ENCODE measurements at regions not wholly inside any gene's neighbourhood (a gene's known extent, or its start where the extent isn't known, plus 50 kb on each side); places are given as distances from the start of the nearest gene placed in this dataset.
A peak's percentile ranks its signal among the peaks of the same experiment; 100 is the strongest.

- Histone ChIP-seq H3K36me3 (ENCODE audit: control insufficient read depth in 4 of 4, insufficient read depth in 4 of 4, low read length in 3 of 4) (no peaks in the 10 kb centered on the region), H3K9me3 (ENCODE audit: control extremely low read depth in 1 of 5, control insufficient read depth in 4 of 5, insufficient read depth in 2 of 5, low read depth in 1 of 5, low read length in 4 of 5) (no peaks in the 10 kb centered on the region), H3K27me3 (replicated peaks in 2 of 5; ENCODE audit: control insufficient read depth in 4 of 5, insufficient read depth in 5 of 5, low read length in 4 of 5) (no peaks in the 10 kb centered on the region), H3K27ac (ENCODE audit: insufficient read depth in 1 of 2, low read depth in 1 of 2, low read length in 2 of 2, poor library complexity in 1 of 2, severe bottlenecking in 2 of 2) (no peak overlapping the region), H3K4me1 (ENCODE audit: control extremely low read depth in 1 of 4, control insufficient read depth in 4 of 4, insufficient read depth in 4 of 4, low read length in 3 of 4) (no peaks in the 10 kb centered on the region), H3K4me3 (ENCODE audit: control insufficient read depth in 1 of 7, extremely low read depth in 1 of 7, insufficient read depth in 4 of 7, low read depth in 2 of 7, low read length in 6 of 7) (no peak overlapping the region)
- ChIA-PET POLR2A (no interaction called here), CTCF (no interaction called here)
- WGBS (ENCODE audit: insufficient coverage) = 100% methylated on average over 3 of the region's 5 CpGs
- DNase-seq = peak in 2 of 3 donors; percentile 2 to 5
Observed at GRCh38 chr20:11849976-11850670, 67.6 kb upstream of the BTBD3 start.

DNA sequence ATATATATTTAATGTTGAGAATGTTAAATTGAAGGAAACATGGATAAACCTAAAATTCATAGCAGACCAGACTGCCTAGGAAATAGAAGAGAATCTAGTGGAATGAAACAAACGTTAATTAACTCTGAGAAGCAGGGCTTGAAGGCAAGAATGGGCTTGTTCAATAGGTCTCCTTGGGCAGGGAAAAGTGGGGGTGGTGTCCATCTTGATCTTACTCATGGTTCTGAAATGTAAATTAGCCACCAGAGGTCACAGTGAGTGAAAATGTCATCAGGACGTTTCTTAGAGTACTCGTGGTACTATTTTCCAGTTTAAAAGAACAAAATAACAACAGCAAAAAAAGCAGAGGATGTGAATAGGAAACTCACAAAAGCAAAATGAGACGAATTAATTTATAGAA, 66.8 kb upstream of the BTBD3 start:
- POLR2A ChIA-PET = no interaction called here
- Histone ChIP-seq H3K4me3 (ENCODE audit: control insufficient read depth in 1 of 7, extremely low read depth in 1 of 7, insufficient read depth in 4 of 7, low read depth in 2 of 7, low read length in 6 of 7) (no peak overlapping the region), H3K36me3 (ENCODE audit: control insufficient read depth in 4 of 4, insufficient read depth in 4 of 4, low read length in 3 of 4) (no peaks in the 10 kb centered on the region), H3K9me3 (ENCODE audit: control extremely low read depth in 1 of 5, control insufficient read depth in 4 of 5, insufficient read depth in 2 of 5, low read depth in 1 of 5, low read length in 4 of 5) (no peaks in the 10 kb centered on the region), H3K27ac (ENCODE audit: insufficient read depth in 1 of 2, low read depth in 1 of 2, low read length in 2 of 2, poor library complexity in 1 of 2, severe bottlenecking in 2 of 2) (no peak overlapping the region), H3K4me1 (ENCODE audit: control extremely low read depth in 1 of 4, control insufficient read depth in 4 of 4, insufficient read depth in 4 of 4, low read length in 3 of 4) (no peaks in the 10 kb centered on the region), H3K27me3 (replicated peaks in 2 of 5; ENCODE audit: control insufficient read depth in 4 of 5, insufficient read depth in 5 of 5, low read length in 4 of 5) (no peaks in the 10 kb centered on the region)
- DNase-seq = no peak
- CTCF ChIA-PET = no interaction called here
- WGBS (ENCODE audit: insufficient coverage) = 0% methylated on average over 1 of the region's 4 CpGs

GRCh38 chr20:11851646-11852045, 66.0 kb upstream of the BTBD3 start:
- Histone ChIP-seq H3K4me1 (ENCODE audit: control extremely low read depth in 1 of 4, control insufficient read depth in 4 of 4, insufficient read depth in 4 of 4, low read length in 3 of 4) (no peaks in the 10 kb centered on the region), H3K27me3 (replicated peaks in 2 of 5; ENCODE audit: control insufficient read depth in 4 of 5, insufficient read depth in 5 of 5, low read length in 4 of 5) (no peaks in the 10 kb centered on the region), H3K4me3 (ENCODE audit: control insufficient read depth in 1 of 7, extremely low read depth in 1 of 7, insufficient read depth in 4 of 7, low read depth in 2 of 7, low read length in 6 of 7) (no peak overlapping the region), H3K27ac (ENCODE audit: insufficient read depth in 1 of 2, low read depth in 1 of 2, low read length in 2 of 2, poor library complexity in 1 of 2, severe bottlenecking in 2 of 2) (no peak overlapping the region), H3K36me3 (ENCODE audit: control insufficient read depth in 4 of 4, insufficient read depth in 4 of 4, low read length in 3 of 4) (no peaks in the 10 kb centered on the region), H3K9me3 (ENCODE audit: control extremely low read depth in 1 of 5, control insufficient read depth in 4 of 5, insufficient read depth in 2 of 5, low read depth in 1 of 5, low read length in 4 of 5) (no peaks in the 10 kb centered on the region)
- 100% methylated on average over 1 of the region's 1 CpG for WGBS (ENCODE audit: insufficient coverage)
- ChIA-PET CTCF (no interaction called here), POLR2A (no interaction called here)
- no peak for DNase-seq

DNA sequence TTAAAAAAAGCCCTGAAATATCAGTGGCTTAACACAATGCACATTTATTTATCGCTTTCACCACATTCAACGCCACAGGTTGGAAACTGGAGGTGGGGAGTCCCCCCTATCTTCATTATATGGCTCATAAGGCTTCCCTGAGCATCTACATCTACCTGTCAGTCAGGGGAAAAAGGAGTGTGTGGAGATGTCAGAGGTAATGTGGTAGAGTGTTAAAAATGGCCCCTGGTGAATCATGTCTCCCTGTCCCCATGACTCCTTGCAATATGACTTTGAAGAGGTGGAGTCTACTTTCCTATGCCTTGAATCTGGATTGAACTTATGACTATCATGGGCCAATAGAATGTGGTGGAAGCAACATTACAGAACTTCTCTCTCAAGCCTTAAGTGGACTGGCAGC, 65.5 kb upstream of the BTBD3 start:
- Histone ChIP-seq H3K4me3 (ENCODE audit: control insufficient read depth in 1 of 7, extremely low read depth in 1 of 7, insufficient read depth in 4 of 7, low read depth in 2 of 7, low read length in 6 of 7) (no peak overlapping the region), H3K36me3 (ENCODE audit: control insufficient read depth in 4 of 4, insufficient read depth in 4 of 4, low read length in 3 of 4) (no peaks in the 10 kb centered on the region), H3K9me3 (ENCODE audit: control extremely low read depth in 1 of 5, control insufficient read depth in 4 of 5, insufficient read depth in 2 of 5, low read depth in 1 of 5, low read length in 4 of 5) (no peaks in the 10 kb centered on the region), H3K27ac (ENCODE audit: insufficient read depth in 1 of 2, low read depth in 1 of 2, low read length in 2 of 2, poor library complexity in 1 of 2, severe bottlenecking in 2 of 2) (no peak overlapping the region), H3K27me3 (replicated peaks in 2 of 5; ENCODE audit: control insufficient read depth in 4 of 5, insufficient read depth in 5 of 5, low read length in 4 of 5) (no peaks in the 10 kb centered on the region), H3K4me1 (ENCODE audit: control extremely low read depth in 1 of 4, control insufficient read depth in 4 of 4, insufficient read depth in 4 of 4, low read length in 3 of 4) (no peaks in the 10 kb centered on the region)
- no peak for DNase-seq
- ChIA-PET POLR2A (no interaction called here), CTCF (no interaction called here)
- no CpG with 5 or more reads among the region's 2 CpGs for WGBS (ENCODE audit: insufficient coverage)

GRCh38 chr20:11852811-11853210, 64.9 kb upstream of the BTBD3 start:
- no CpG with 5 or more reads among the region's 1 CpG for WGBS (ENCODE audit: insufficient coverage)
- POLR2A ChIA-PET = no interaction called here
- H3K27me3 ChIP-seq (replicated peaks in 2 of 5; ENCODE audit: control insufficient read depth in 4 of 5, insufficient read depth in 5 of 5, low read length in 4 of 5) = no peaks in the 10 kb centered on the region
- CTCF ChIA-PET = no interaction called here
- H3K9me3 ChIP-seq (ENCODE audit: control extremely low read depth in 1 of 5, control insufficient read depth in 4 of 5, insufficient read depth in 2 of 5, low read depth in 1 of 5, low read length in 4 of 5) = no peaks in the 10 kb centered on the region
- no peak overlapping the region for H3K4me3 ChIP-seq (ENCODE audit: control insufficient read depth in 1 of 7, extremely low read depth in 1 of 7, insufficient read depth in 4 of 7, low read depth in 2 of 7, low read length in 6 of 7)
- no peak overlapping the region for H3K27ac ChIP-seq (ENCODE audit: insufficient read depth in 1 of 2, low read depth in 1 of 2, low read length in 2 of 2, poor library complexity in 1 of 2, severe bottlenecking in 2 of 2)
- H3K36me3 ChIP-seq (ENCODE audit: control insufficient read depth in 4 of 4, insufficient read depth in 4 of 4, low read length in 3 of 4) = no peaks in the 10 kb centered on the region
- no peak for DNase-seq
- H3K4me1 ChIP-seq (ENCODE audit: control extremely low read depth in 1 of 4, control insufficient read depth in 4 of 4, insufficient read depth in 4 of 4, low read length in 3 of 4) = no peaks in the 10 kb centered on the region

DNA sequence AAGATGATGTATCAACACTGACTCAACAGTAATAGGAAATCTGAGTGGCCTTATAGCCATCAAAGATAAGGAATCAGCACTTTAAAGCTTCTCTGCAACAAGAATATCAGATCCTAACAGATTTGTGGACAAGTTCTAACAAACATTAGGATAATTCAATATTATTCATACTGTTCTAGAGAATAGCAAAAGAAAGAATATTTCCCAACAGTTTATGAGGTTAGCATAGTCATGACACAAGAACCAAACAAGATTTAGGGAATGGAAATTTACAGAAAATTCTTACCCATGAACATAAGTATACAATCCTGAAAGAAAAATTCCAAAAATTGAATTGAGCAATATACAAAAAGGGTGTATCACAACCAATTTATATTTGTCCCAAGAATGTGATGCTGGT, 64.3 kb upstream of the BTBD3 start:
- no peaks in the 10 kb centered on the region for H3K27me3 ChIP-seq (replicated peaks in 2 of 5; ENCODE audit: control insufficient read depth in 4 of 5, insufficient read depth in 5 of 5, low read length in 4 of 5)
- ChIA-PET CTCF (no interaction called here), POLR2A (no interaction called here)
- no peaks in the 10 kb centered on the region for H3K4me1 ChIP-seq (ENCODE audit: control extremely low read depth in 1 of 4, control insufficient read depth in 4 of 4, insufficient read depth in 4 of 4, low read length in 3 of 4)
- no peaks in the 10 kb centered on the region for H3K36me3 ChIP-seq (ENCODE audit: control insufficient read depth in 4 of 4, insufficient read depth in 4 of 4, low read length in 3 of 4)
- H3K27ac ChIP-seq (ENCODE audit: insufficient read depth in 1 of 2, low read depth in 1 of 2, low read length in 2 of 2, poor library complexity in 1 of 2, severe bottlenecking in 2 of 2) = no peak overlapping the region
- no peaks in the 10 kb centered on the region for H3K9me3 ChIP-seq (ENCODE audit: control extremely low read depth in 1 of 5, control insufficient read depth in 4 of 5, insufficient read depth in 2 of 5, low read depth in 1 of 5, low read length in 4 of 5)
- DNase-seq = no peak
- no peak overlapping the region for H3K4me3 ChIP-seq (ENCODE audit: control insufficient read depth in 1 of 7, extremely low read depth in 1 of 7, insufficient read depth in 4 of 7, low read depth in 2 of 7, low read length in 6 of 7)

- POLR2A ChIA-PET = no interaction called here
- Histone ChIP-seq H3K4me1 (ENCODE audit: control extremely low read depth in 1 of 4, control insufficient read depth in 4 of 4, insufficient read depth in 4 of 4, low read length in 3 of 4) (no peaks in the 10 kb centered on the region), H3K9me3 (ENCODE audit: control extremely low read depth in 1 of 5, control insufficient read depth in 4 of 5, insufficient read depth in 2 of 5, low read depth in 1 of 5, low read length in 4 of 5) (no peaks in the 10 kb centered on the region), H3K36me3 (ENCODE audit: control insufficient read depth in 4 of 4, insufficient read depth in 4 of 4, low read length in 3 of 4) (no peaks in the 10 kb centered on the region), H3K27me3 (replicated peaks in 2 of 5; ENCODE audit: control insufficient read depth in 4 of 5, insufficient read depth in 5 of 5, low read length in 4 of 5) (no peaks in the 10 kb centered on the region), H3K27ac (ENCODE audit: insufficient read depth in 1 of 2, low read depth in 1 of 2, low read length in 2 of 2, poor library complexity in 1 of 2, severe bottlenecking in 2 of 2) (no peak overlapping the region), H3K4me3 (ENCODE audit: control insufficient read depth in 1 of 7, extremely low read depth in 1 of 7, insufficient read depth in 4 of 7, low read depth in 2 of 7, low read length in 6 of 7) (no peak overlapping the region)
- no peak for DNase-seq
- WGBS (ENCODE audit: insufficient coverage) = 76% methylated on average over 3 of the region's 3 CpGs
- CTCF ChIA-PET = no interaction called here
Observed at GRCh38 chr20:11861479-11861878, 56.2 kb upstream of the BTBD3 start.
